Astrocyte (in vitro differentiated cells and primary cell): ENCODE measurements at regions not wholly inside any gene's neighbourhood (a gene's known extent, or its start where the extent isn't known, plus 50 kb on each side); places are given as distances from the start of the nearest gene placed in this dataset.

Source experiments
- DNase-seq: peaks from one replicate; pipeline ENCODE4 v3.0.0-alpha.2; 2010; ENCODE audit warnings: low read depth
- FAIRE-seq: peaks from 2 replicates; lab custom pipeline; 2011; peaks lifted over from hg19 to GRCh38; lab: Jason Lieb, UNC
- H2AFZ ChIP-seq: 2 replicates; pipeline ENCODE4 v1.6.0; 2012; ENCODE audit warnings: low read depth, low read length, inconsistent platforms
- H3K27ac ChIP-seq: 2 replicates; pipeline ENCODE4 v1.5.1; 2011; ENCODE audit warnings: low read depth, low read length, inconsistent platforms
- H3K27me3 ChIP-seq: 2 replicates; pipeline ENCODE4 v1.6.0; 2011; ENCODE audit warnings: low read length, inconsistent platforms; ENCODE audit not compliant: insufficient read depth
- H3K36me3 ChIP-seq: 2 replicates; pipeline ENCODE4 v1.5.1; 2011; ENCODE audit warnings: low read length, inconsistent platforms; ENCODE audit not compliant: insufficient read depth
- H3K4me1 ChIP-seq: 2 replicates; pipeline ENCODE4 v1.5.1; 2011; ENCODE audit warnings: low read length, inconsistent platforms; ENCODE audit not compliant: insufficient read depth
- H3K4me2 ChIP-seq: 2 replicates; pipeline ENCODE4 v1.6.0; 2012; ENCODE audit warnings: low read length, inconsistent platforms
- H3K4me3 ChIP-seq: 2 replicates; pipeline ENCODE4 v1.5.1; 2011; ENCODE audit warnings: low read depth, mild to moderate bottlenecking, low read length, inconsistent platforms; ENCODE audit not compliant: insufficient read depth
- H3K79me2 ChIP-seq: 2 replicates; pipeline ENCODE4 v1.6.0; 2012; ENCODE audit warnings: mild to moderate bottlenecking, low read length, inconsistent platforms; ENCODE audit not compliant: insufficient read depth
- H3K9ac ChIP-seq: 2 replicates; pipeline ENCODE4 v1.6.0; 2012; ENCODE audit warnings: mild to moderate bottlenecking, low read length, inconsistent platforms
- H3K9me3 ChIP-seq: 2 replicates; pipeline ENCODE4 v1.5.1; 2012; ENCODE audit warnings: low read depth, mild to moderate bottlenecking, low read length, inconsistent platforms; ENCODE audit not compliant: insufficient read depth
- H4K20me1 ChIP-seq: 2 replicates; pipeline ENCODE4 v1.6.0; 2012; ENCODE audit warnings: low read length, inconsistent platforms; ENCODE audit not compliant: insufficient read depth
- H3K27ac Mint-ChIP-seq: one replicate; pipeline ENCODE4 v1.8.0; 2021; ENCODE audit warnings: mild to moderate bottlenecking, mixed read lengths; ENCODE audit not compliant: unreplicated experiment
- H3K27me3 Mint-ChIP-seq: one replicate; pipeline ENCODE4 v1.8.0; 2021; ENCODE audit warnings: low read depth, mixed read lengths; ENCODE audit not compliant: unreplicated experiment
- H3K36me3 Mint-ChIP-seq: one replicate; pipeline ENCODE4 v1.8.0; 2021; ENCODE audit warnings: low read depth, mixed read lengths; ENCODE audit not compliant: unreplicated experiment
- H3K4me1 Mint-ChIP-seq: one replicate; pipeline ENCODE4 v1.8.0; 2021; ENCODE audit warnings: low read depth, mixed read lengths; ENCODE audit not compliant: unreplicated experiment
- H3K4me3 Mint-ChIP-seq: one replicate; pipeline ENCODE4 v1.8.0; 2021; ENCODE audit warnings: mild to moderate bottlenecking, moderate library complexity, mixed read lengths; ENCODE audit not compliant: unreplicated experiment
- H3K9me3 Mint-ChIP-seq: one replicate; pipeline ENCODE4 v1.8.0; 2021; ENCODE audit warnings: mild to moderate bottlenecking, mixed read lengths; ENCODE audit not compliant: unreplicated experiment
- CTCF ChIP-seq: IDR thresholded peaks from 2 replicates; pipeline ENCODE4 v1.5.1; 2011; ENCODE audit warnings: low read depth, mild to moderate bottlenecking, inconsistent platforms, low read length, moderate library complexity; ENCODE audit not compliant: insufficient read depth
- EZH2 ChIP-seq: IDR thresholded peaks from 2 replicates; pipeline ENCODE4 v1.6.1; 2012; ENCODE audit warnings: mild to moderate bottlenecking, low read length, inconsistent platforms; ENCODE audit not compliant: insufficient read depth

DNA sequence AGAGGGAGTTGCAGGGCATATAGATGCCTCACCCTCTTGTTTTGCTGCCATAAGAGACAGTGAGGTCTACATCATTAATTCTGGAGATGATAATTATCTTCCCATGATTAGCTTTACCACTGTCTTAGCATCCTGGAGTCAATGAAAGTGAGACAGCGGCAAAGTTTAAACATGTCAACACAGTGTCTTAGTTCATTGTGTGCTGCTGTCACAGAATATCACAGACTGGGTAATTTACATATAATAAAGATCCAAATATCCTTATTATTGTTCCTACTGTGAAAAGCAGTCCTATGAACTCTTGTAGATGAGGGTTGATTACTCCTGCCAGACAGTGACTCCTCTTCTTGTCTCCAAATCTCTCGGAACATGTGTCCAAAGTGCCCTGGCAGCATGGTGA, 658.6 kb upstream of the ADGRB3 start:
- Histone ChIP-seq H2AFZ (no peak overlapping the region), H3K27ac (no peak overlapping the region), H3K79me2 (no peaks in the 10 kb centered on the region), H4K20me1 (no peaks in the 10 kb centered on the region), H3K36me3 (no peaks in the 10 kb centered on the region), H3K4me2 (no peak overlapping the region), H3K27me3 (no peaks in the 10 kb centered on the region), H3K9me3 (no peaks in the 10 kb centered on the region), H3K4me3 (no peak overlapping the region), H3K9ac (no peak overlapping the region), H3K4me1 (no peaks in the 10 kb centered on the region)
- no peak for FAIRE-seq
- no peaks in the 10 kb centered on the region for H3K27me3 Mint-ChIP-seq
- no peaks in the 10 kb centered on the region for H3K9me3 Mint-ChIP-seq
- TF ChIP-seq EZH2 (no peak), CTCF (no peak)
- no peaks in the 10 kb centered on the region for H3K36me3 Mint-ChIP-seq
- H3K4me3 Mint-ChIP-seq, result no peak overlapping the region
- DNase-seq, result no peak
- H3K27ac Mint-ChIP-seq, result no peak overlapping the region
- H3K4me1 Mint-ChIP-seq, result no peaks in the 10 kb centered on the region

GRCh38 chr6:67974931-67975330, 660.2 kb upstream of the ADGRB3 start:
- no peak overlapping the region for H2AFZ ChIP-seq
- H3K4me1 Mint-ChIP-seq, result no peaks in the 10 kb centered on the region
- H3K9me3 Mint-ChIP-seq, result no peaks in the 10 kb centered on the region
- no peaks in the 10 kb centered on the region for H3K79me2 ChIP-seq
- H3K4me2 ChIP-seq, result no peak overlapping the region
- H3K4me1 ChIP-seq, result no peaks in the 10 kb centered on the region
- H3K27me3 Mint-ChIP-seq, result no peaks in the 10 kb centered on the region
- TF ChIP-seq EZH2 (no peak), CTCF (no peak)
- H3K27me3 ChIP-seq, result no peaks in the 10 kb centered on the region
- no peak overlapping the region for H3K9ac ChIP-seq
- H3K4me3 ChIP-seq, result no peak overlapping the region
- no peak overlapping the region for H3K27ac Mint-ChIP-seq
- no peak overlapping the region for H3K4me3 Mint-ChIP-seq
- no peak overlapping the region for H3K27ac ChIP-seq
- no peaks in the 10 kb centered on the region for H3K9me3 ChIP-seq
- FAIRE-seq (no peak), DNase-seq (no peak)
- H3K36me3 ChIP-seq, result no peaks in the 10 kb centered on the region
- H3K36me3 Mint-ChIP-seq, result no peaks in the 10 kb centered on the region
- no peaks in the 10 kb centered on the region for H4K20me1 ChIP-seq

DNA sequence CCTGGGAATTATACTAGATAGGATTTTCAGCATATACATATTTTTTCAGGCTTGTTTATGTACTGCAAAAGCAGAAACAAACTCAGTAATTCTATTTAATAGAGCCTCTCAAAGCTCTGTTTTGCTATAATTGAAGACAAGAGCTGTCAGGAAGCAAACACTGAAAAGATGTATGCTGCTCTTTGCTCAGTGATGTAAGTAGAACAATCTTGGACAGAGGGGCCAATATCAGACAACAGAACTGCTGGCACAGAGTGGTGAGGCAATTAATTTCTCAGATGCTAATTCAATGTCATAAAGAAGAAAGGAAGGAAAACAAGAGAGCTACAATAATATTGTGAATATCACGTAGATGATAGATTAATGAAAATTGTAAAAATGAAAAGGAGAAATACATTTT, 663.3 kb upstream of the ADGRB3 start:
- Mint-ChIP-seq H3K27me3 (no peaks in the 10 kb centered on the region), H3K9me3 (no peaks in the 10 kb centered on the region), H3K27ac (no peak overlapping the region), H3K36me3 (no peaks in the 10 kb centered on the region), H3K4me3 (no peak overlapping the region), H3K4me1 (no peaks in the 10 kb centered on the region)
- TF ChIP-seq EZH2 (no peak), CTCF (no peak)
- Histone ChIP-seq H3K4me1 (no peaks in the 10 kb centered on the region), H3K36me3 (no peaks in the 10 kb centered on the region), H3K4me3 (no peak overlapping the region), H3K9me3 (no peaks in the 10 kb centered on the region), H3K9ac (no peak overlapping the region), H3K4me2 (no peak overlapping the region), H3K79me2 (no peaks in the 10 kb centered on the region), H2AFZ (no peak overlapping the region), H3K27ac (no peak overlapping the region), H4K20me1 (no peaks in the 10 kb centered on the region), H3K27me3 (no peaks in the 10 kb centered on the region)
- no peak for FAIRE-seq
- DNase-seq, result no peak
